ENCODE measurements at regions not wholly inside any gene's neighbourhood (a gene's known extent, or its start where the extent isn't known, plus 50 kb on each side); places are given as distances from the start of the nearest gene placed in this dataset.
"Not testable (repeated sequence)": the region's sequence is repeated elsewhere in the genome, so short reads cannot be mapped to it uniquely, and the experiment has no call there.

GRCh38 chr2:147170932-147171331, 673.9 kb upstream of the ACVR2A start:
- no peak for DNase-seq

- DNase-seq, result no peak
Observed at GRCh38 chr2:147165697-147166382, 679.0 kb upstream of the ACVR2A start.

- no peak for DNase-seq
Observed at GRCh38 chr2:147164563-147164962, 680.3 kb upstream of the ACVR2A start.

GRCh38 chr2:147161746-147162145, 683.1 kb upstream of the ACVR2A start:
- no peak for DNase-seq

- DNase-seq, result no peak
Observed at GRCh38 chr2:147156970-147157369, 687.9 kb upstream of the ACVR2A start.

GRCh38 chr2:147150241-147150635, 694.6 kb upstream of the ACVR2A start:
- no peak for DNase-seq

- no peak for DNase-seq
Observed at GRCh38 chr2:147149575-147150240, 695.1 kb upstream of the ACVR2A start.

GRCh38 chr2:147147802-147148201, 697.0 kb upstream of the ACVR2A start:
- DNase-seq, result no peak

GRCh38 chr2:147141930-147142329, 702.9 kb upstream of the ACVR2A start:
- no peak for DNase-seq

- not testable (repeated sequence) for DNase-seq
Observed at GRCh38 chr2:147139732-147140131, 705.1 kb upstream of the ACVR2A start.

GRCh38 chr2:147137711-147138110, 707.1 kb upstream of the ACVR2A start:
- no peak for DNase-seq

GRCh38 chr2:147135376-147135775, 709.5 kb upstream of the ACVR2A start:
- DNase-seq, result no peak

- no peak for DNase-seq
Observed at GRCh38 chr2:147133286-147133908, 711.4 kb upstream of the ACVR2A start.

GRCh38 chr2:147125145-147125544, 719.7 kb upstream of the ACVR2A start:
- no peak for DNase-seq

GRCh38 chr2:147122944-147123343, 721.9 kb upstream of the ACVR2A start:
- DNase-seq, result no peak

- no peak for DNase-seq
Observed at GRCh38 chr2:147110962-147111361, 733.9 kb upstream of the ACVR2A start.

- no peak for DNase-seq
Observed at GRCh38 chr2:147110317-147110716, 734.5 kb upstream of the ACVR2A start.

- no peak for DNase-seq
Observed at GRCh38 chr2:147109291-147109690, 735.5 kb upstream of the ACVR2A start.

GRCh38 chr2:147108548-147108947, 736.3 kb upstream of the ACVR2A start:
- DNase-seq, result no peak

GRCh38 chr2:147101941-147102790, 742.7 kb upstream of the ACVR2A start:
- no peak for DNase-seq

- no peak for DNase-seq
Observed at GRCh38 chr2:147100406-147101035, 744.3 kb upstream of the ACVR2A start.

GRCh38 chr2:147099845-147100244, 745.0 kb upstream of the ACVR2A start:
- DNase-seq, result no peak

GRCh38 chr2:147098940-147099339, 745.9 kb upstream of the ACVR2A start:
- DNase-seq, result no peak
